ENCODE measurements at regions not wholly inside any gene's neighbourhood (a gene's known extent, or its start where the extent isn't known, plus 50 kb on each side); places are given as distances from the start of the nearest gene placed in this dataset.

GRCh38 chr9:90325913-90326653 lies 316.5 kb downstream of the DIRAS2 start:
- no peak for TF ChIP-seq CTCF (IDR thresholded peaks at IDR 0.05)
- intact Hi-C loops (cut with DNase I, micrococcal nuclease): no loop called here
- ATAC-seq (ENCODE audit: poor library complexity) (no peak), DNase-seq (no peak)
- CTCF ChIA-PET: interaction anchor here (0.5 kb wide), 1 partner anchor 67 kb away, joined by 3 read pairs; no protein-coding TSS in a partner anchor
- Histone ChIP-seq H3K4me3 (ENCODE audit: low read length) (no peak overlapping the region), H3K4me1 (ENCODE audit: insufficient read depth, low read length) (no peaks in the 10 kb centered on the region), H3K36me3 (ENCODE audit: insufficient read depth, low read length) (no peaks in the 10 kb centered on the region), H3K27ac (ENCODE audit: low read depth in 1 of 2, low read length in 2 of 2) (no peak overlapping the region), H3K27me3 (ENCODE audit: control insufficient read depth in 1 of 2, insufficient read depth in 2 of 2, low read length in 2 of 2) (no peaks in the 10 kb centered on the region), H3K9me3 (ENCODE audit: control insufficient read depth in 1 of 2, insufficient read depth in 1 of 2, low read length in 2 of 2) (no peaks in the 10 kb centered on the region)
- POLR2A ChIA-PET: no interaction called here
- H3K9me3 Mint-ChIP-seq: no peaks in the 10 kb centered on the region
- H3K27ac Mint-ChIP-seq: no peak overlapping the region
- no peak overlapping the region for H3K4me3 Mint-ChIP-seq
- H3K27me3 Mint-ChIP-seq: peaks cover 37% of the 10 kb centered on the region
- H3K36me3 Mint-ChIP-seq (ENCODE audit: low read depth): no peaks in the 10 kb centered on the region
- H3K4me1 Mint-ChIP-seq (ENCODE audit: low read depth): no peaks in the 10 kb centered on the region

- Histone ChIP-seq H3K9me3 (ENCODE audit: control insufficient read depth in 1 of 2, insufficient read depth in 1 of 2, low read length in 2 of 2) (no peaks in the 10 kb centered on the region), H3K4me3 (ENCODE audit: low read length) (no peak overlapping the region), H3K4me1 (ENCODE audit: insufficient read depth, low read length) (no peaks in the 10 kb centered on the region), H3K36me3 (ENCODE audit: insufficient read depth, low read length) (no peaks in the 10 kb centered on the region), H3K27ac (ENCODE audit: low read depth in 1 of 2, low read length in 2 of 2) (no peak overlapping the region), H3K27me3 (ENCODE audit: control insufficient read depth in 1 of 2, insufficient read depth in 2 of 2, low read length in 2 of 2) (no peaks in the 10 kb centered on the region)
- Mint-ChIP-seq H3K27ac (no peak overlapping the region), H3K4me3 (no peak overlapping the region), H3K36me3 (ENCODE audit: low read depth) (no peaks in the 10 kb centered on the region), H3K9me3 (no peaks in the 10 kb centered on the region), H3K27me3 (peaks cover 61% of the 10 kb centered on the region), H3K4me1 (ENCODE audit: low read depth) (no peaks in the 10 kb centered on the region)
- POLR2A ChIA-PET: no interaction called here
- DNase-seq (no peak), ATAC-seq (ENCODE audit: poor library complexity) (no peak)
- CTCF ChIA-PET: no interaction called here
- intact Hi-C loops (cut with DNase I, micrococcal nuclease): no loop called here
- TF ChIP-seq CTCF (IDR thresholded peaks at IDR 0.05): no peak
Observed at GRCh38 chr9:90330231-90330630, 312.4 kb downstream of the DIRAS2 start.

- ATAC-seq (ENCODE audit: poor library complexity) (no peak), DNase-seq (no peak)
- Histone ChIP-seq H3K9me3 (ENCODE audit: control insufficient read depth in 1 of 2, insufficient read depth in 1 of 2, low read length in 2 of 2) (no peaks in the 10 kb centered on the region), H3K4me1 (ENCODE audit: insufficient read depth, low read length) (no peaks in the 10 kb centered on the region), H3K27ac (ENCODE audit: low read depth in 1 of 2, low read length in 2 of 2) (no peak overlapping the region), H3K27me3 (ENCODE audit: control insufficient read depth in 1 of 2, insufficient read depth in 2 of 2, low read length in 2 of 2) (peaks cover 0 to 3% of the 10 kb centered on the region in 2 experiments), H3K36me3 (ENCODE audit: insufficient read depth, low read length) (no peaks in the 10 kb centered on the region), H3K4me3 (ENCODE audit: low read length) (no peak overlapping the region)
- Mint-ChIP-seq H3K36me3 (ENCODE audit: low read depth) (no peaks in the 10 kb centered on the region), H3K27me3 (peaks cover 56% of the 10 kb centered on the region), H3K4me1 (ENCODE audit: low read depth) (no peaks in the 10 kb centered on the region), H3K9me3 (no peaks in the 10 kb centered on the region), H3K27ac (no peak overlapping the region), H3K4me3 (no peak overlapping the region)
- no peak for TF ChIP-seq CTCF (IDR thresholded peaks at IDR 0.05)
- ChIA-PET POLR2A (no interaction called here), CTCF (no interaction called here)
- intact Hi-C loops (cut with DNase I, micrococcal nuclease): no loop called here
Observed at GRCh38 chr9:90331826-90332575, 310.6 kb downstream of the DIRAS2 start.

Measured in CD4-positive, alpha-beta T cell (primary cell).